NAMALWA (cell line): ENCODE measurements at regions not wholly inside any gene's neighbourhood (a gene's known extent, or its start where the extent isn't known, plus 50 kb on each side); places are given as distances from the start of the nearest gene placed in this dataset.
"Not testable (repeated sequence)": the region's sequence is repeated elsewhere in the genome, so short reads cannot be mapped to it uniquely, and the experiment has no call there.

Experiments
- DNase-seq: peaks from one replicate; pipeline ENCODE4 v3.0.0-alpha.2; 2015; ENCODE audit warnings: low spot score

- no peak for DNase-seq
These were observed 176.6 kb downstream of the ALG10 start for GRCh38 chr12:34198924-34199323.

GRCh38 chr12:34203866-34204620 is 181.7 kb downstream of the ALG10 start:
- DNase-seq, result no peak

GRCh38 chr12:34204830-34205285 is 182.6 kb downstream of the ALG10 start:
- DNase-seq, result no peak

GRCh38 chr12:34205401-34205800 is 183.1 kb downstream of the ALG10 start:
- no peak for DNase-seq

GRCh38 chr12:34206061-34206785 is 183.9 kb downstream of the ALG10 start:
- DNase-seq, result no peak

GRCh38 chr12:34207858-34208257 is 185.6 kb downstream of the ALG10 start:
- no peak for DNase-seq

- no peak for DNase-seq
These were observed 186.3 kb downstream of the ALG10 start for GRCh38 chr12:34208331-34209258.

GRCh38 chr12:34209259-34209835 is 187.1 kb downstream of the ALG10 start:
- DNase-seq, result no peak

GRCh38 chr12:34210183-34210582 is 187.9 kb downstream of the ALG10 start:
- no peak for DNase-seq

GRCh38 chr12:34210689-34211530 is 188.6 kb downstream of the ALG10 start:
- DNase-seq, result no peak

- DNase-seq, result no peak
These were observed 190.4 kb downstream of the ALG10 start for GRCh38 chr12:34212651-34213050.

GRCh38 chr12:34214011-34214410 is 191.7 kb downstream of the ALG10 start:
- DNase-seq, result no peak

- no peak for DNase-seq
These were observed 193.1 kb downstream of the ALG10 start for GRCh38 chr12:34215213-34215892.

GRCh38 chr12:34215893-34216285 is 193.6 kb downstream of the ALG10 start:
- DNase-seq, result no peak

GRCh38 chr12:34217660-34218059 is 195.4 kb downstream of the ALG10 start:
- DNase-seq, result no peak

- peak; percentile 82 for DNase-seq
These were observed 196.1 kb downstream of the ALG10 start for GRCh38 chr12:34218193-34219045.

GRCh38 chr12:34219046-34219770 is 196.9 kb downstream of the ALG10 start:
- no peak for DNase-seq

GRCh38 chr12:34220079-34220478 is 197.8 kb downstream of the ALG10 start:
- not testable (repeated sequence) for DNase-seq

- DNase-seq, result no peak
These were observed 201.3 kb downstream of the ALG10 start for GRCh38 chr12:34223640-34224039.
